Erythroblast (primary cell): ENCODE measurements at regions not wholly inside any gene's neighbourhood (a gene's known extent, or its start where the extent isn't known, plus 50 kb on each side); places are given as distances from the start of the nearest gene placed in this dataset.

Source experiments
- GATA1 ChIP-seq: IDR thresholded peaks from 2 replicates; pipeline ENCODE4 v1.6.1; 2011; ENCODE audit warnings: low read depth, mild to moderate bottlenecking, control low read depth, low read length, moderate library complexity
- POLR2A ChIP-seq: IDR thresholded peaks from 2 replicates; pipeline ENCODE4 v1.6.1; 2011; ENCODE audit warnings: mild to moderate bottlenecking, low read length

GRCh38 chr2:128487650-128488387 lies 169.2 kb upstream of the HS6ST1 start:
- TF ChIP-seq POLR2A = no peak
- no peak for TF ChIP-seq GATA1
